Astrocyte (in vitro differentiated cells and primary cell): ENCODE measurements at regions not wholly inside any gene's neighbourhood (a gene's known extent, or its start where the extent isn't known, plus 50 kb on each side); places are given as distances from the start of the nearest gene placed in this dataset.

ENCODE experiments used
- DNase-seq: peaks from one replicate; pipeline ENCODE4 v3.0.0-alpha.2; 2010; ENCODE audit warnings: low read depth
- FAIRE-seq: peaks from 2 replicates; lab custom pipeline; 2011; peaks lifted over from hg19 to GRCh38; lab: Jason Lieb, UNC
- H2AFZ ChIP-seq: 2 replicates; pipeline ENCODE4 v1.6.0; 2012; ENCODE audit warnings: low read depth, low read length, inconsistent platforms
- H3K27ac ChIP-seq: 2 replicates; pipeline ENCODE4 v1.5.1; 2011; ENCODE audit warnings: low read depth, low read length, inconsistent platforms
- H3K27me3 ChIP-seq: 2 replicates; pipeline ENCODE4 v1.6.0; 2011; ENCODE audit warnings: low read length, inconsistent platforms; ENCODE audit not compliant: insufficient read depth
- H3K36me3 ChIP-seq: 2 replicates; pipeline ENCODE4 v1.5.1; 2011; ENCODE audit warnings: low read length, inconsistent platforms; ENCODE audit not compliant: insufficient read depth
- H3K4me1 ChIP-seq: 2 replicates; pipeline ENCODE4 v1.5.1; 2011; ENCODE audit warnings: low read length, inconsistent platforms; ENCODE audit not compliant: insufficient read depth
- H3K4me2 ChIP-seq: 2 replicates; pipeline ENCODE4 v1.6.0; 2012; ENCODE audit warnings: low read length, inconsistent platforms
- H3K4me3 ChIP-seq: 2 replicates; pipeline ENCODE4 v1.5.1; 2011; ENCODE audit warnings: low read depth, mild to moderate bottlenecking, low read length, inconsistent platforms; ENCODE audit not compliant: insufficient read depth
- H3K79me2 ChIP-seq: 2 replicates; pipeline ENCODE4 v1.6.0; 2012; ENCODE audit warnings: mild to moderate bottlenecking, low read length, inconsistent platforms; ENCODE audit not compliant: insufficient read depth
- H3K9ac ChIP-seq: 2 replicates; pipeline ENCODE4 v1.6.0; 2012; ENCODE audit warnings: mild to moderate bottlenecking, low read length, inconsistent platforms
- H3K9me3 ChIP-seq: 2 replicates; pipeline ENCODE4 v1.5.1; 2012; ENCODE audit warnings: low read depth, mild to moderate bottlenecking, low read length, inconsistent platforms; ENCODE audit not compliant: insufficient read depth
- H4K20me1 ChIP-seq: 2 replicates; pipeline ENCODE4 v1.6.0; 2012; ENCODE audit warnings: low read length, inconsistent platforms; ENCODE audit not compliant: insufficient read depth
- H3K27ac Mint-ChIP-seq: one replicate; pipeline ENCODE4 v1.8.0; 2021; ENCODE audit warnings: mild to moderate bottlenecking, mixed read lengths; ENCODE audit not compliant: unreplicated experiment
- H3K27me3 Mint-ChIP-seq: one replicate; pipeline ENCODE4 v1.8.0; 2021; ENCODE audit warnings: low read depth, mixed read lengths; ENCODE audit not compliant: unreplicated experiment
- H3K36me3 Mint-ChIP-seq: one replicate; pipeline ENCODE4 v1.8.0; 2021; ENCODE audit warnings: low read depth, mixed read lengths; ENCODE audit not compliant: unreplicated experiment
- H3K4me1 Mint-ChIP-seq: one replicate; pipeline ENCODE4 v1.8.0; 2021; ENCODE audit warnings: low read depth, mixed read lengths; ENCODE audit not compliant: unreplicated experiment
- H3K4me3 Mint-ChIP-seq: one replicate; pipeline ENCODE4 v1.8.0; 2021; ENCODE audit warnings: mild to moderate bottlenecking, moderate library complexity, mixed read lengths; ENCODE audit not compliant: unreplicated experiment
- H3K9me3 Mint-ChIP-seq: one replicate; pipeline ENCODE4 v1.8.0; 2021; ENCODE audit warnings: mild to moderate bottlenecking, mixed read lengths; ENCODE audit not compliant: unreplicated experiment
- CTCF ChIP-seq: IDR thresholded peaks from 2 replicates; pipeline ENCODE4 v1.5.1; 2011; ENCODE audit warnings: low read depth, mild to moderate bottlenecking, inconsistent platforms, low read length, moderate library complexity; ENCODE audit not compliant: insufficient read depth
- EZH2 ChIP-seq: IDR thresholded peaks from 2 replicates; pipeline ENCODE4 v1.6.1; 2012; ENCODE audit warnings: mild to moderate bottlenecking, low read length, inconsistent platforms; ENCODE audit not compliant: insufficient read depth

- Histone ChIP-seq H2AFZ (no peak overlapping the region), H3K9ac (no peak overlapping the region), H3K27ac (no peak overlapping the region), H3K4me2 (no peak overlapping the region), H3K79me2 (no peaks in the 10 kb centered on the region), H3K36me3 (no peaks in the 10 kb centered on the region), H3K9me3 (peaks cover 5% of the 10 kb centered on the region), H3K27me3 (no peaks in the 10 kb centered on the region), H3K4me3 (no peak overlapping the region), H4K20me1 (no peaks in the 10 kb centered on the region), H3K4me1 (peaks cover 12% of the 10 kb centered on the region)
- Mint-ChIP-seq H3K27me3 (no peaks in the 10 kb centered on the region), H3K4me3 (no peak overlapping the region), H3K4me1 (peaks cover 5% of the 10 kb centered on the region), H3K9me3 (no peaks in the 10 kb centered on the region), H3K36me3 (no peaks in the 10 kb centered on the region), H3K27ac (no peak overlapping the region)
- DNase-seq, result no peak
- TF ChIP-seq CTCF (no peak), EZH2 (no peak)
- FAIRE-seq, result no peak
Measured at GRCh38 chr17:71980171-71980570, 140.6 kb upstream of the SOX9 start.

- Histone ChIP-seq H3K9me3 (no peaks in the 10 kb centered on the region), H2AFZ (no peak overlapping the region), H3K27ac (no peak overlapping the region), H3K36me3 (no peaks in the 10 kb centered on the region), H3K4me3 (no peak overlapping the region), H3K79me2 (no peaks in the 10 kb centered on the region), H3K9ac (no peak overlapping the region), H3K4me2 (no peak overlapping the region), H3K4me1 (peaks cover 3% of the 10 kb centered on the region), H4K20me1 (no peaks in the 10 kb centered on the region), H3K27me3 (no peaks in the 10 kb centered on the region)
- H3K27me3 Mint-ChIP-seq, result no peaks in the 10 kb centered on the region
- no peak overlapping the region for H3K4me3 Mint-ChIP-seq
- H3K9me3 Mint-ChIP-seq, result no peaks in the 10 kb centered on the region
- DNase-seq (no peak), FAIRE-seq (no peak)
- H3K27ac Mint-ChIP-seq, result no peak overlapping the region
- no peaks in the 10 kb centered on the region for H3K36me3 Mint-ChIP-seq
- no peak for TF ChIP-seq CTCF
- no peak for TF ChIP-seq EZH2
- peaks cover 12% of the 10 kb centered on the region for H3K4me1 Mint-ChIP-seq
Measured at GRCh38 chr17:71983828-71984227, 137.0 kb upstream of the SOX9 start.

- Histone ChIP-seq H3K27me3 (no peaks in the 10 kb centered on the region), H2AFZ (no peak overlapping the region), H3K79me2 (no peaks in the 10 kb centered on the region), H3K36me3 (no peaks in the 10 kb centered on the region), H3K4me2 (no peak overlapping the region), H3K4me3 (no peak overlapping the region), H3K4me1 (peaks cover 3% of the 10 kb centered on the region), H3K9me3 (no peaks in the 10 kb centered on the region), H3K27ac (no peak overlapping the region), H4K20me1 (no peaks in the 10 kb centered on the region), H3K9ac (no peak overlapping the region)
- Mint-ChIP-seq H3K27me3 (no peaks in the 10 kb centered on the region), H3K4me1 (peaks cover 12% of the 10 kb centered on the region), H3K9me3 (no peaks in the 10 kb centered on the region), H3K27ac (no peak overlapping the region), H3K36me3 (no peaks in the 10 kb centered on the region), H3K4me3 (no peak overlapping the region)
- no peak for TF ChIP-seq CTCF
- TF ChIP-seq EZH2, result no peak
- DNase-seq (no peak), FAIRE-seq (no peak)
Measured at GRCh38 chr17:71985111-71986039, 135.4 kb upstream of the SOX9 start.
